CD4-positive, alpha-beta T cell treated with Interferon alpha-2 for 1 hour (primary cell): ENCODE measurements at regions not wholly inside any gene's neighbourhood (a gene's known extent, or its start where the extent isn't known, plus 50 kb on each side); places are given as distances from the start of the nearest gene placed in this dataset.
"Not testable (repeated sequence)": the region's sequence is repeated elsewhere in the genome, so short reads cannot be mapped to it uniquely, and the experiment has no call there.

ENCODE experiments used
- DNase-seq, 2 donors: peaks; one replicate each; pipeline ENCODE4 v3.0.0-alpha.2; 2020 to 2022

DNA sequence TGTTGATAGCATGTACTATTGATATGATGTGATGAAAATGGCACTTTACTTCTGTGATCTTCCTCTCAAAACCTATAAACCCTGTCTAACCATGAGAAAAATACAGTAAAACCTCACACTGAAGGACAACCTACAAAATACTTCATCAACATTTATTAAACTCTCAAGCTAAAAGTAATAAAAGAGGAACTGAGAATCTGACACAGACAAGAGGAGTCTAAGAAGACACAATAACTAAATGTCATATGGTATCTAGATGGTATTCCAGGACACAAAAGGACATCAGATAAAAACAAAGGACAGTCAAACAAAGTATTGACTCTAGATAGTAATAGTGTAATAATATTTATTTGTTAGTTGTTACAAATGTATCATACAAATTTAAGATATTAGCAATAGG lies 655.3 kb downstream of the SH3BGRL start:
- no peak for DNase-seq

DNA sequence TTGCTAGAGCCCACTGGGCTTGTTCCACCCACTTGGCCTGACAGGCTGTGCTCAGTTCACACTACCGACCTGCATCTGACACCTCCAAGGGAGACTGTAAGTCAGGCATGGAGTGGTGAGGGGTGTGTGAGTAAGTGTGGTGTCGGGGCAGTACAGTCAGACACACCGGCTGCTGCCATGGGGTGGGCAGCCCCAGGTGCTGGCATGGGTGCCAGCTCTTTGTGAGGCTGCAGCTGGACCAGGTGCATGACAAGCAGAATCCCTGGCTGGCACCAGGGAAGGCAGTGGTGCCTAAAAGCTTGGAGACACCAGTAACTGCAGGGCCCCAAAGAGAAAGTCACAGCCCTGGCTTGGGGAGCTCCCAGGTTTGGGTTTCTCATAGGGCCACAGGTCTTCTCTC lies 665.0 kb downstream of the SH3BGRL start:
- no peak for DNase-seq

DNA sequence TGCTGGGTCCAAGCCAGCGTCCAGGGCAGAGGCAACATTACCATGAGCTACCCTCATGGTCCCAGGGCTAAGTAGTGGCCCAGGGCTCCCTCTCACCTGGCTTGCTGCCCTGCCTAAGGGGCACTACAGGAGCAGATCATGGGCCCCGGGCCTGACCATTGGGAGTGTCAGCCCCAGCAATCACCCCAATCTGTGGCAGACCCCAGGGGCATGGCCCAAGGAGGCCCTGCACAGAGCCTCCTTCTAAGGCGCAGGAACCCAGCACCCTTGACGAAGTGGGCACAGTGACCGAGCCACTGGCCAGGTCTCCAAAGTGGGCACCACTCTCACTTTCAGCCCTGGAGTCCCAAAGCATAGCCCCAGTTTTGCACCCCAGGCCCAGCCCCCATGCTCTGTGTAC lies 667.1 kb downstream of the SH3BGRL start:
- no peak for DNase-seq

DNA sequence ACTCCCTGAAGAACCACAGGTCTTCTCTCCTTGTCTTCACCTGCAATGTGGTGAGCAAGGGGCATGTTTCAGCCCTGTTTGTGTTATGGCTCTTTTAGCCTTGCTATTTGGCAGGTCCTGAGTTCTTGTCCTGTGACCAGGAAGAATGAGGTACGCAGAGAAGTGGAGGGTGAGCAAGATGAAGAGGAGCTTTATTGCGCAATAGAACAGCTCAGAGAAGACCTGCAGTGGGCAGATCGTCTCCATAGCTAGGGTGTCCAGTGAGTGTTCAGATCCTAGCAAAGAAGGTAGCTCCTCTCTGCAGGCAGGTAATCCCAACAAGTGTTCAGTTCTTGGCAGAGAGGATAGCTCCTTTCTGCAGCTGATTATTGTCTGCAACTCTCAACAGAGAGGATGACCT lies 672.9 kb downstream of the SH3BGRL start:
- DNase-seq: no peak

- DNase-seq: no peak
Measured at GRCh38 chrX:81875800-81876199, 673.9 kb downstream of the SH3BGRL start.

GRCh38 chrX:81876437-81876836 lies 674.5 kb downstream of the SH3BGRL start:
- no peak for DNase-seq

GRCh38 chrX:81890521-81890920 lies 688.6 kb downstream of the SH3BGRL start:
- DNase-seq: no peak

GRCh38 chrX:81900522-81900921 lies 698.6 kb downstream of the SH3BGRL start:
- DNase-seq: no peak

GRCh38 chrX:81925812-81926211 lies 723.9 kb downstream of the SH3BGRL start:
- no peak for DNase-seq

GRCh38 chrX:81945911-81946310 lies 744.0 kb downstream of the SH3BGRL start:
- DNase-seq: not testable (repeated sequence)

DNA sequence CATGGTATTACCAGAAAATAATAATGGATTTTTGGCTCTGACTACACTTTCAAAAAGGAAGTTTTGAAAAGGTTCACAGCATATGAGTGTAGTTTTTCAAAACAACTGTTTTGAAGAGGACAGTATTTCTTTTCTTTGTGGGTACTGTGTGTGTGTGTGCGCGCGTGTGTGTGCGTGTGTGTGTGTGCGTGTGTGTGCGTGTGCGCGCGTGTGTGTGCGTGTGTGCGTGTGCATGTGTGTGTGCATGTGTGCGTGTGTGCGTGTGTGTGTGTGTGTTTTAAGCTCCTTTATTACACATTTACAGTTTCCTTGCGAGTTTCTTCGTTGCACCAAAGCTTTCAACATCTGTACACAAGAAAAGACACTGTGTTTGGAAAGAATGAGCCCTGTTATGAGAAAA lies 755.4 kb downstream of the SH3BGRL start:
- DNase-seq: no peak

- peak in 1 of 2 donors; percentile 44 for DNase-seq
Measured at GRCh38 chrX:81957900-81958545, 756.1 kb downstream of the SH3BGRL start.

DNA sequence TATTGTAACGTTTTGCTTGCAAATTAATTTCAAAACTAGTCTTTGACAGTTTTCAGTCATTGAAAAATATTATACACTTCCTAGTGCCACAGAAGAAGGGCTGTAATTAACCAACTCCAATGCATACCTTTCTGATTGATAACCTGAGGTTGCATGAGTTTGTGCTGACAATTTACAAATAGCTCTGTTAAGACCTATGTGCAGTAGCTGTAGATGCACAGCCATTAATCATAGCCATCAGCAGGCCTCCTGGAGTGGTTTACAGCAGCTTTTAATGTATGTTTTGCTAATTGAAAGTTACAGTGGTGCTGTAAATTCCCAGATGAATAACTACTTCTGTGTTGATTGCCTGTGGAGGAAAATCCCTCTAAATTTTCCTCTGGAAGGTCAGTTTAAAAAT lies 758.1 kb downstream of the SH3BGRL start:
- no peak for DNase-seq

DNA sequence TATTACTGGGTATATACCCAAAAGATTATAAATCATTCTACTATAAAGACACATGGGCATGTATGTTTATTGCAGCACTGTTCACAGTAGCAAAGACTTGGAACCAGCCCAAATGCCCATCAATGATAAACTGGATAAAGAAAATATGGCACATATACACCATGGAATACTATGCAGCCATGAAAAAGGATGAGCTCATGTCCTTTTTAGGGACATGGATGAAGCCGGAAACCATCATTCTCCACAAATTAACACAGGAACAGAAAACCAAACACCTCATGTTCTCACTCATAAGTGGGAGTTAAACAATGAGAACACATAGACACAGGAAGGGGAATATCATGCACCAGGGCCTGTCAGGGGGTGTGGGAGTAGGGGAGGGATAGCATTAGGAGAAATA lies 772.5 kb downstream of the SH3BGRL start:
- not testable (repeated sequence) for DNase-seq

DNA sequence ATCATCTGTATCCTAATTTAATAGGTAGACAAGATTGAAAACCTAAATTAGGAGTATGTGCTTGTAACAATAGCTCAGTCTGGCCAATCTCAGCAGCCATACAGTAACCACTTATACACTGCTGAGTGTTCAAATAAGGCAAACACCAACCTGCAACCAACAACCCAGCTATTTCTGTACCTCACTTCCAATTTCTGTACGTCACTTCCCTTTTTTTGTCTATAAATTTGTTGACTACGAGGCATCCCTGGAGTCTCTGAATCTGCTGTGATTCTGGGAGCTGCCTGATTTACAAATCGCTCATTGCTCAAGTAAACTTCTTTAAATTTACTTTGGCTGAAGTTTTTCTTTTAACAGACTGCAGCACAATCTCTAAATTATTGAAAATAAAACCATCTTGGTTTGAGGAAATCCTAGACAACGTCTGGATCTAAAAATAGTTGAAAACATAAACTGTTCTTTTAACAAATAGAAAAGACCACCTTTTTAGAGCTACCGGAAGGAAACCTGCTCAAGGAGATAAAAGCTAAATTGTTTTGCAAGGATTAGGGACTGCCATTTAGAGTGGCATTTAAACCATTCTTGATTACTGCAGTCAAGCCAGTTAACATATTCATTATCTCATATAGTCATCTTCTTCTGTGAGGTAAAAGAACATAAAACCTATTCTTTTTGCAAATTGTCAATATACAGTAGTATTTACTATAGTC lies 778.1 kb downstream of the SH3BGRL start:
- DNase-seq: no peak

- DNase-seq: not testable (repeated sequence)
Measured at GRCh38 chrX:81987217-81987616, 785.3 kb downstream of the SH3BGRL start.

- no peak for DNase-seq
Measured at GRCh38 chrX:81996166-81996565, 794.3 kb downstream of the SH3BGRL start.

DNA sequence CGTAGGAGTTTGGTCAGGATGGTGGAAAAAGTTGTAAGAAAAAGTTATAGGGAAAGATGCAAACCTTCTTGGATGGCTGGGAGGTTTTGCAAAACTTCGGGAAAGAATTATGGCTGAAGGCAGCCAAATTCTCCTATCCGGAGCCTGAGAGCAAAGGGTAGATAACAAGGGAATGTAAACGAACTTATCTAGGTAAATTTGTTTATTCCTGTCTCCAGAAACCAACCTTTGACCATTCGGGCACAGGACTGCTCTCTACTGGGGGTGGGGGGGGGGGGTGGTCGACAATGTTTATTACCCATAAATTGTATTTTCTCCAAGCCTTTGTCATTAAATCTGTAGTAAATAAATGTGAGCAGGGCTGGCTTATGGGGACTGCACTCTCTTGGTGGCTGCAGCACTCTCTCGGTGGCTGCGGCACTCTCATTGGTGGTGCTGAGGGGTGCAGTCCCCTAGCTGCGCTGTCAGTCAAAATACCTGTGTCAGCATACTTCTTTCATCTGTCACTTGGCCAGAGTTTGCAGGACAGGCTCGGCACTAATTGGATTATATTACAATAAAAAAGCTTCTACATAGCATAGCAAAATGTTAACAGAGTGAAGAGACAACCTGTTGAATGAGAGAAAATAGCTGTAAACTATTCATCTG lies 827.8 kb downstream of the SH3BGRL start:
- DNase-seq: no peak

DNA sequence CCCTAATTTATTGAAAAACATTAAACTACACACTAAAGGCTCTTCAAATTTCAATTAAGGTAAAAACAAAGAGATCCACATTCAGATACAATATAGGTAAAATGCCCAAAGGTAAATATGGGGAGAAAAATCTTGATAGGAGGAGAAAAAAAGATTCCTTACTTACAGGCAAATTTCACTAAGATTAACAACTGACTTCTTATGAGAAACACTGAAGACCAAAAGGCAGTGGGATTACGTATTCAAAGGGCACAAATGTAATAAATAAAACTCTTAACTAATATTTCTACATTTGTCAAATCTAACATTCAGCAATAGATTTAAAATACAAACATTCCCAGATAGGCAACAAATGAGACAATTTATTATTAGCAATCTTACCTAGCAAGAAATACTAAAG lies 829.3 kb downstream of the SH3BGRL start:
- no peak for DNase-seq

DNA sequence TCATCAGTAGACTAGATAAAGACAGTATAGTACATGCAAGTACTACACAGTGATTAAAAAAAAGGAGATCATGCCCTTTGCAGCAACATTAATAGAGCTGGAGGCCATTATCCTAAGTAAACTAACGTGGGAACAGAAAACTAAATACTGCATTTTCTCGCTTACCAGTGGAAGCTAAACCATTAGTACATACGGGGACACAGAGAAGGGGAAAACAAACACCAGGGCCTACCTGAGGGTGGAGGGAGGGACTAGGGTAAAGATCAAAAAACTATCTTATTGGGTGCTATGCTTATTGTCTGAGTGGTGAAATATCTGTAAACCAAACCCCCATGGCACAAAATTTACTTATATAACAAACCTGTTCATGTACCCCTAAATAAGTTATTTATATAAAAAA lies 836.9 kb downstream of the SH3BGRL start:
- no peak for DNase-seq

- DNase-seq: no peak
Measured at GRCh38 chrX:82041034-82041433, 839.1 kb downstream of the SH3BGRL start.

GRCh38 chrX:82058728-82059127 lies 856.8 kb downstream of the SH3BGRL start:
- no peak for DNase-seq

DNA sequence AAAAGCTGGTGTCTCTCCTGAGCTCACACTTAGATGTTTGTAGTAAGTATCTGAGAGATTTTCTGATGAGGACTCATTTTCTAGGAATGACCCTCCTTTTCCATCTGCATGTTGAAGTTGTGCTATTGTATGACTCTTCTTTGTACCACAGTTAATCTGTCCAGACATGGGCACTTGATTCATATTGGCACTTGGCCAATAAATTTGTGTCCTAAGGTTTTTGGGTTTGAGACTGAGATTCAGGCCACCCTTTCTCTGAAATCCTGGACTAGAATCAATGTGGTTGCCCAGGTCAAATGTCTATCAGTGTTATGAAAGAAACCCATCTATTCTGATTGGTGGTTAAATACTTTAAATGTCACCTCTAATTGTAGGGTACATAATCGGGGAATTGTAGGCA lies 869.0 kb downstream of the SH3BGRL start:
- DNase-seq: no peak

GRCh38 chrX:82081027-82081426 lies 879.1 kb downstream of the SH3BGRL start:
- DNase-seq: no peak
